Spleen (tissue), 7 donors: ENCODE measurements at regions not wholly inside any gene's neighbourhood (a gene's known extent, or its start where the extent isn't known, plus 50 kb on each side); places are given as distances from the start of the nearest gene placed in this dataset.

Experiments used
- POLR2A ChIP-seq, 3 donors: fragments of 450-650 bp; IDR thresholded peaks; one replicate each; pipeline ENCODE4 v1.5.1; 2017; ENCODE audit warnings: antibody characterized with exemption in 3 of 3, mild to moderate bottlenecking in 1 of 3
- POLR2AphosphoS5 ChIP-seq, 3 donors: sonication (generic); formaldehyde crosslinking; IDR thresholded peaks; one replicate each; pipeline ENCODE4 v1.5.1; 2017; ENCODE audit warnings: antibody characterized with exemption in 3 of 3
- TF ChIP-seq, protein P1 (sequence below), 11 experiments: fragments of 200-600 bp in 7 of 11; fragments of 450-650 bp in 4 of 11; sonication (generic) in 4 of 11; IDR thresholded peaks in 8 of 11; conservative IDR thresholded peaks in 3 of 11; 1 replicate in 7 of 11; 2 replicates in 4 of 11; pipeline versions ENCODE4 v1.4.0 to v1.8.0; 2016 to 2021; ENCODE audit warnings: antibody characterized with exemption in 11 of 11, inconsistent platforms in 4 of 11, mild to moderate bottlenecking in 1 of 11
- donor health status: DM: no; HTN: no; CAD: no; lungs with moderate emphysema.
- donor health status: DM: no; HTN: no; CAD: no.
- donor health status: DM: no; HTN: no; CAD: no.

DNA sequence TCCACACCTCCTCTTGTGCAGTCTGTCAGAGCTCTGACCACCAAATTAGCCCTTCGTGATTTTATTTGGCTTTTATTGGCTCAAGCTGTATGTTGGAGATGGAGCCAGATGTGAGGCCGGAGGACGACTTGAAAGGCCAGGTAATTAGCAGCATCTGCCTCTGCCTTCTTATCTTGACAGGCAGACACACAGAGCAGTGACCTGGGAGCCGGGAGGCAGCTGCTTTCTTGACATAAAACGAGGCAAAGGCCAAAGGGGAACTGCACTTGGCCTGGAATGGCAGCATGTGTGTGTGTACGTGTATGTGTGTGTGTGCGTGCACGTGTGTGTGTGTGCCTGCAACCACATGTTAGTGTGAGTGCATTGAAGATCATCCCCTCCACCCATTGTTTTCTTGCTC, 56.9 kb upstream of the BRD7 start:
- TF ChIP-seq, protein P1, sequence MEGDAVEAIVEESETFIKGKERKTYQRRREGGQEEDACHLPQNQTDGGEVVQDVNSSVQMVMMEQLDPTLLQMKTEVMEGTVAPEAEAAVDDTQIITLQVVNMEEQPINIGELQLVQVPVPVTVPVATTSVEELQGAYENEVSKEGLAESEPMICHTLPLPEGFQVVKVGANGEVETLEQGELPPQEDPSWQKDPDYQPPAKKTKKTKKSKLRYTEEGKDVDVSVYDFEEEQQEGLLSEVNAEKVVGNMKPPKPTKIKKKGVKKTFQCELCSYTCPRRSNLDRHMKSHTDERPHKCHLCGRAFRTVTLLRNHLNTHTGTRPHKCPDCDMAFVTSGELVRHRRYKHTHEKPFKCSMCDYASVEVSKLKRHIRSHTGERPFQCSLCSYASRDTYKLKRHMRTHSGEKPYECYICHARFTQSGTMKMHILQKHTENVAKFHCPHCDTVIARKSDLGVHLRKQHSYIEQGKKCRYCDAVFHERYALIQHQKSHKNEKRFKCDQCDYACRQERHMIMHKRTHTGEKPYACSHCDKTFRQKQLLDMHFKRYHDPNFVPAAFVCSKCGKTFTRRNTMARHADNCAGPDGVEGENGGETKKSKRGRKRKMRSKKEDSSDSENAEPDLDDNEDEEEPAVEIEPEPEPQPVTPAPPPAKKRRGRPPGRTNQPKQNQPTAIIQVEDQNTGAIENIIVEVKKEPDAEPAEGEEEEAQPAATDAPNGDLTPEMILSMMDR (IDR thresholded peaks at IDR 0.05 in 8 of 11, conservative IDR thresholded peaks at IDR 0.05 in 3 of 11): no peak
- TF ChIP-seq POLR2A (IDR thresholded peaks at IDR 0.05) (no peak), POLR2AphosphoS5 (IDR thresholded peaks at IDR 0.05) (no peak)
